SK-N-SH (cell line): ENCODE measurements at regions not wholly inside any gene's neighbourhood (a gene's known extent, or its start where the extent isn't known, plus 50 kb on each side); places are given as distances from the start of the nearest gene placed in this dataset.

ENCODE experiments used
- CTCF ChIA-PET: fragments of 300-600, 350-600 bp; formaldehyde crosslinking; extraction: SDS; loops from one replicate; lab custom pipeline; 2021; lab: Yijun Ruan, JAX
- POLR2A ChIA-PET: fragments of 350-600 bp; sonication (Branson Sonifier 250); formaldehyde crosslinking; extraction: SDS; loops from one replicate; lab custom pipeline; 2020; ENCODE audit warnings: antibody characterized with exemption, inconsistent platforms; lab: Yijun Ruan, JAX
- DNase-seq: peaks from one replicate; pipeline ENCODE4 v3.0.0; 2012
- H2AFZ ChIP-seq: fragments of 200-600 bp; sonication (generic); 2 replicates; pipeline ENCODE4 v1.8.1; 2016; ENCODE audit warnings: antibody characterized with exemption, mild to moderate bottlenecking, low read depth
- H3F3A ChIP-seq: fragments of 200-600 bp; sonication (generic); replicated peaks from 2 replicates; pipeline ENCODE3; 2016; ENCODE audit warnings: antibody characterized with exemption, mild to moderate bottlenecking; ENCODE audit not compliant: insufficient read depth
- H3K27ac ChIP-seq, 2 experiments: fragments of 200-500 bp in 1 of 2; fragments of 200-600 bp in 1 of 2; sonication (Bioruptor generic) in 1 of 2; sonication (generic), shearing (Covaris generic) in 1 of 2; 2 replicates each; pipeline versions ENCODE4 v1.5.1 to v1.6.1; 2014 to 2016; ENCODE audit warnings: low read depth in 2 of 2, inconsistent platforms in 1 of 2, low read length in 1 of 2, mild to moderate bottlenecking in 1 of 2, mixed read lengths in 1 of 2
- H3K27me3 ChIP-seq: fragments of 200-600 bp; sonication (generic), shearing (Covaris generic); 2 replicates; pipeline ENCODE4 v1.6.1; 2016; ENCODE audit warnings: mixed run types; ENCODE audit not compliant: insufficient read depth
- H3K36me3 ChIP-seq, 2 experiments: fragments of 200-500 bp in 1 of 2; fragments of 200-600 bp in 1 of 2; sonication (Bioruptor generic) in 1 of 2; sonication (generic) in 1 of 2; replicated peaks in 1 of 2; 2 replicates each; pipeline versions ENCODE3 to v1.5.1; 2014 to 2016; ENCODE audit warnings: low read length in 1 of 2, mild to moderate bottlenecking in 1 of 2; ENCODE audit not compliant: insufficient read depth in 2 of 2, control insufficient read depth in 1 of 2
- H3K4me1 ChIP-seq, 2 experiments: fragments of 200-500 bp in 1 of 2; fragments of 200-600 bp in 1 of 2; sonication (Bioruptor generic) in 1 of 2; sonication (generic), shearing (Covaris generic) in 1 of 2; 2 replicates each; pipeline versions ENCODE4 v1.5.1 to v1.6.1; 2014 to 2016; ENCODE audit warnings: low read depth in 1 of 2, low read length in 1 of 2, mixed run types in 1 of 2; ENCODE audit not compliant: insufficient read depth in 2 of 2, control insufficient read depth in 1 of 2
- H3K4me2 ChIP-seq: fragments of 200-600 bp; sonication (generic), shearing (Covaris generic); 2 replicates; pipeline ENCODE4 v1.6.1; 2017; ENCODE audit warnings: mixed run types
- H3K4me3 ChIP-seq, 2 experiments: fragments of 200-500 bp in 1 of 2; fragments of 200-600 bp in 1 of 2; sonication (Bioruptor generic) in 1 of 2; sonication (generic), shearing (Covaris generic) in 1 of 2; 2 replicates each; pipeline versions ENCODE4 v1.5.1 to v1.8.1; 2014 to 2016; ENCODE audit warnings: low read depth in 2 of 2, inconsistent platforms in 1 of 2, low read length in 1 of 2, mild to moderate bottlenecking in 1 of 2, mixed read lengths in 1 of 2, moderate library complexity in 1 of 2
- H3K79me2 ChIP-seq: fragments of 200-600 bp; sonication (generic); 2 replicates; pipeline ENCODE4 v1.8.1; 2017; ENCODE audit warnings: mild to moderate bottlenecking; ENCODE audit not compliant: insufficient read depth
- H3K9ac ChIP-seq: fragments of 200-600 bp; sonication (generic); 2 replicates; pipeline ENCODE4 v1.6.1; 2017; ENCODE audit warnings: mixed run types
- H3K9me2 ChIP-seq: fragments of 200-600 bp; sonication (generic); 2 replicates; pipeline ENCODE4 v1.6.1; 2017; ENCODE audit warnings: mixed run types
- H3K9me3 ChIP-seq: fragments of 200-600 bp; sonication (generic); 2 replicates; pipeline ENCODE4 v1.6.1; 2017; ENCODE audit warnings: mixed run types, mild to moderate bottlenecking, moderate library complexity
- H4K20me1 ChIP-seq: fragments of 200-600 bp; sonication (generic); 2 replicates; pipeline ENCODE4 v1.6.1; 2017; ENCODE audit warnings: mild to moderate bottlenecking, mixed run types; ENCODE audit not compliant: insufficient read depth
- CHD2 ChIP-seq: fragments of 150-350 bp; IDR thresholded peaks from 2 replicates; pipeline ENCODE4 v1.6.1; 2018; ENCODE audit warnings: low read length; ENCODE audit not compliant: partially characterized antibody
- EP300 ChIP-seq, 2 experiments: IDR thresholded peaks; 2 replicates each; pipeline versions ENCODE4 v1.4.0 to v1.6.1; 2012; ENCODE audit warnings: borderline replicate concordance in 1 of 2, low read depth in 1 of 2, low read length in 1 of 2
- EZH2phosphoT487 ChIP-seq: fragments of 200-600 bp; sonication (generic); IDR thresholded peaks from 2 replicates; pipeline ENCODE4 v1.6.1; 2017; ENCODE audit warnings: low read depth, mixed run types, mild to moderate bottlenecking, antibody characterized with exemption, moderate library complexity, borderline replicate concordance
- FOSL2 ChIP-seq: IDR thresholded peaks from 2 replicates; pipeline ENCODE4 v1.4.0; 2012; ENCODE audit warnings: low read depth, mild to moderate bottlenecking, moderate library complexity, borderline replicate concordance
- FOXJ3 ChIP-seq: sonication (generic); formaldehyde crosslinking; IDR thresholded peaks from 2 replicates; pipeline ENCODE4 v1.5.1; 2020; ENCODE audit warnings: mild to moderate bottlenecking, missing genetic modification reagents
- MXI1 ChIP-seq: IDR thresholded peaks from 2 replicates; pipeline ENCODE4 v1.6.1; 2012; ENCODE audit warnings: mild to moderate bottlenecking, low read depth, low read length, improper control_type of control experiment
- NFIC ChIP-seq: IDR thresholded peaks from 2 replicates; pipeline ENCODE4 v1.4.0; 2012; ENCODE audit warnings: borderline replicate concordance
- NRF1 ChIP-seq: IDR thresholded peaks from 2 replicates; pipeline ENCODE4 v1.6.1; 2012; ENCODE audit warnings: low read depth, mild to moderate bottlenecking, low read length
- RCOR1 ChIP-seq: fragments of 150-350 bp; IDR thresholded peaks from 2 replicates; pipeline ENCODE4 v1.6.1; 2017; ENCODE audit warnings: antibody characterized with exemption, low read length
- SMC3 ChIP-seq: IDR thresholded peaks from 2 replicates; pipeline ENCODE4 v1.6.1; 2012; ENCODE audit warnings: low read depth, low read length, improper control_type of control experiment
- TAF1 ChIP-seq: IDR thresholded peaks from 2 replicates; pipeline ENCODE4 v1.6.1; 2012; ENCODE audit warnings: low read depth, mild to moderate bottlenecking, low read length, moderate library complexity, borderline replicate concordance
- YY1 ChIP-seq: IDR thresholded peaks from 2 replicates; pipeline ENCODE4 v1.4.0; 2012; ENCODE audit warnings: low read depth, mild to moderate bottlenecking
- WGBS: methylation state at CpG from one replicate; pipeline ENCODE4 v1.1.6; 2017; ENCODE audit warnings: low lambda C conversion rate; 5-methylcytosine and 5-hydroxymethylcytosine counted together
- TF ChIP-seq, protein P1 (sequence below): fragments of 200-600 bp; sonication (generic); IDR thresholded peaks from 2 replicates; pipeline ENCODE4 v1.6.1; 2017; ENCODE audit warnings: antibody characterized with exemption, mild to moderate bottlenecking, moderate library complexity
- TF ChIP-seq, protein P2 (sequence below): IDR thresholded peaks from 2 replicates; pipeline ENCODE4; 2012
- TF ChIP-seq, protein P3 (sequence below): IDR thresholded peaks from 2 replicates; pipeline ENCODE4 v1.6.1; 2012; ENCODE audit warnings: mild to moderate bottlenecking, low read depth, low read length, moderate library complexity
- TF ChIP-seq, protein P4 (sequence below): fragments of 150-350 bp; IDR thresholded peaks from 2 replicates; pipeline ENCODE4 v1.6.1; 2016; ENCODE audit warnings: mild to moderate bottlenecking, low read depth, low read length

DNA sequence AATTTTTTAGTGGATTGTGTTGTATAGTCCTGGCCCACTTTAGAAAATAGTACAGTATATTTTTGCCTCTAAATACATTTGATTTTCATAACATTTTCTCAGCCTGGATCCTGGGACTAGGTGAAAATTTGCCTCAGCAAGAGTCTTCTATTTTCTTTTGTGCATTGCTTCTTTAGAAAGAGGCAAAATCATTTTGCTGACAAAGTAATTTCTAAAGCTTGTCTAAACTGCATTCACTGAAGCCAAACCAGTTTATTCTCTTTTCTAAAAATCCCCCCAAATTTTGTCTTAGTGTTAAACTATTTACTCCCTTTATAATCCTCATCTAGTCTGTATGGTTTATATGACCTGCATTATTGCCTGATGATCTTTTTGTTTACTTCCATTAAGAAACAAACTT lies 326.3 kb downstream of the C4orf33 start:
- Histone ChIP-seq H3K9ac (no peak overlapping the region), H3K27me3 (no peaks in the 10 kb centered on the region), H3K9me2 (no peaks in the 10 kb centered on the region), H3K4me2 (no peak overlapping the region), H3K4me1 (no peaks in the 10 kb centered on the region), H3K4me3 (no peak overlapping the region), H3K27ac (no peak overlapping the region), H3K79me2 (no peaks in the 10 kb centered on the region), H3K36me3 (no peaks in the 10 kb centered on the region), H4K20me1 (no peaks in the 10 kb centered on the region), H3K9me3 (no peaks in the 10 kb centered on the region), H2AFZ (no peak overlapping the region), H3F3A (no peaks in the 10 kb centered on the region)
- POLR2A ChIA-PET, result no interaction called here
- CTCF ChIA-PET, result no interaction called here
- no peak for DNase-seq
- TF ChIP-seq EP300 (IDR thresholded peaks at IDR 0.05; ENCODE audit: borderline replicate concordance in 1 of 2, low read depth in 1 of 2, low read length in 1 of 2), result no peak
- no peak for TF ChIP-seq TAF1
- no peak for TF ChIP-seq SMC3
- TF ChIP-seq NRF1, result no peak
- no peak for TF ChIP-seq EZH2phosphoT487
- no peak for TF ChIP-seq FOSL2
- TF ChIP-seq, protein P1, sequence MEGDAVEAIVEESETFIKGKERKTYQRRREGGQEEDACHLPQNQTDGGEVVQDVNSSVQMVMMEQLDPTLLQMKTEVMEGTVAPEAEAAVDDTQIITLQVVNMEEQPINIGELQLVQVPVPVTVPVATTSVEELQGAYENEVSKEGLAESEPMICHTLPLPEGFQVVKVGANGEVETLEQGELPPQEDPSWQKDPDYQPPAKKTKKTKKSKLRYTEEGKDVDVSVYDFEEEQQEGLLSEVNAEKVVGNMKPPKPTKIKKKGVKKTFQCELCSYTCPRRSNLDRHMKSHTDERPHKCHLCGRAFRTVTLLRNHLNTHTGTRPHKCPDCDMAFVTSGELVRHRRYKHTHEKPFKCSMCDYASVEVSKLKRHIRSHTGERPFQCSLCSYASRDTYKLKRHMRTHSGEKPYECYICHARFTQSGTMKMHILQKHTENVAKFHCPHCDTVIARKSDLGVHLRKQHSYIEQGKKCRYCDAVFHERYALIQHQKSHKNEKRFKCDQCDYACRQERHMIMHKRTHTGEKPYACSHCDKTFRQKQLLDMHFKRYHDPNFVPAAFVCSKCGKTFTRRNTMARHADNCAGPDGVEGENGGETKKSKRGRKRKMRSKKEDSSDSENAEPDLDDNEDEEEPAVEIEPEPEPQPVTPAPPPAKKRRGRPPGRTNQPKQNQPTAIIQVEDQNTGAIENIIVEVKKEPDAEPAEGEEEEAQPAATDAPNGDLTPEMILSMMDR, result no peak
- TF ChIP-seq NFIC, result no peak

DNA sequence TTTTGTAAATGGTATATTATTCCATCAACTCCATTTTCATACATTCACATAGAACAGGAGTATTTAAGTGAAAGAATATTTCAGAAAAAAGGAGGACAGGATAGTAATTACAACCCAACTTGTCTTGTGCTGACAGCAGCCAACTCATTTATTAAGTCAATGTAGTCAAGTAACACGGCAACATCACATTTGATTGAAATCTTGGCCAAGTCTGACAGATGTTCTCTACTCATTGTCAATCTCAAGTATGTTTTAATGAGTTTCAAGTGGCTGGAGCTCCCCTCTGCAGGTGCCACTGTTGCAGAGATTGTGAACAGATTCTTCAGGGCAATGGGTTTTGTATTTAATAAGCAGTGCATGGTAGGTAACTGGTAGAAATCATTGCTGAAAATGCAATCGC lies 332.5 kb downstream of the C4orf33 start:
- no peaks in the 10 kb centered on the region for H3K9me3 ChIP-seq
- H3K4me3 ChIP-seq, result no peak overlapping the region
- no peak overlapping the region for H2AFZ ChIP-seq
- H3K9ac ChIP-seq, result no peak overlapping the region
- H3K4me1 ChIP-seq, result no peaks in the 10 kb centered on the region
- no peak overlapping the region for H3K4me2 ChIP-seq
- no peaks in the 10 kb centered on the region for H3K36me3 ChIP-seq
- no peaks in the 10 kb centered on the region for H3K79me2 ChIP-seq
- WGBS, result 20% methylated on average over 2 of the region's 2 CpGs
- H3K9me2 ChIP-seq, result no peaks in the 10 kb centered on the region
- TF ChIP-seq, protein P2, sequence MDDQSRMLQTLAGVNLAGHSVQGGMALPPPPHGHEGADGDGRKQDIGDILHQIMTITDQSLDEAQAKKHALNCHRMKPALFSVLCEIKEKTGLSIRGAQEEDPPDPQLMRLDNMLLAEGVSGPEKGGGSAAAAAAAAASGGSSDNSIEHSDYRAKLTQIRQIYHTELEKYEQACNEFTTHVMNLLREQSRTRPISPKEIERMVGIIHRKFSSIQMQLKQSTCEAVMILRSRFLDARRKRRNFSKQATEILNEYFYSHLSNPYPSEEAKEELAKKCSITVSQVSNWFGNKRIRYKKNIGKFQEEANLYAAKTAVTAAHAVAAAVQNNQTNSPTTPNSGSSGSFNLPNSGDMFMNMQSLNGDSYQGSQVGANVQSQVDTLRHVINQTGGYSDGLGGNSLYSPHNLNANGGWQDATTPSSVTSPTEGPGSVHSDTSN, result no peak
- TF ChIP-seq, protein P3, sequence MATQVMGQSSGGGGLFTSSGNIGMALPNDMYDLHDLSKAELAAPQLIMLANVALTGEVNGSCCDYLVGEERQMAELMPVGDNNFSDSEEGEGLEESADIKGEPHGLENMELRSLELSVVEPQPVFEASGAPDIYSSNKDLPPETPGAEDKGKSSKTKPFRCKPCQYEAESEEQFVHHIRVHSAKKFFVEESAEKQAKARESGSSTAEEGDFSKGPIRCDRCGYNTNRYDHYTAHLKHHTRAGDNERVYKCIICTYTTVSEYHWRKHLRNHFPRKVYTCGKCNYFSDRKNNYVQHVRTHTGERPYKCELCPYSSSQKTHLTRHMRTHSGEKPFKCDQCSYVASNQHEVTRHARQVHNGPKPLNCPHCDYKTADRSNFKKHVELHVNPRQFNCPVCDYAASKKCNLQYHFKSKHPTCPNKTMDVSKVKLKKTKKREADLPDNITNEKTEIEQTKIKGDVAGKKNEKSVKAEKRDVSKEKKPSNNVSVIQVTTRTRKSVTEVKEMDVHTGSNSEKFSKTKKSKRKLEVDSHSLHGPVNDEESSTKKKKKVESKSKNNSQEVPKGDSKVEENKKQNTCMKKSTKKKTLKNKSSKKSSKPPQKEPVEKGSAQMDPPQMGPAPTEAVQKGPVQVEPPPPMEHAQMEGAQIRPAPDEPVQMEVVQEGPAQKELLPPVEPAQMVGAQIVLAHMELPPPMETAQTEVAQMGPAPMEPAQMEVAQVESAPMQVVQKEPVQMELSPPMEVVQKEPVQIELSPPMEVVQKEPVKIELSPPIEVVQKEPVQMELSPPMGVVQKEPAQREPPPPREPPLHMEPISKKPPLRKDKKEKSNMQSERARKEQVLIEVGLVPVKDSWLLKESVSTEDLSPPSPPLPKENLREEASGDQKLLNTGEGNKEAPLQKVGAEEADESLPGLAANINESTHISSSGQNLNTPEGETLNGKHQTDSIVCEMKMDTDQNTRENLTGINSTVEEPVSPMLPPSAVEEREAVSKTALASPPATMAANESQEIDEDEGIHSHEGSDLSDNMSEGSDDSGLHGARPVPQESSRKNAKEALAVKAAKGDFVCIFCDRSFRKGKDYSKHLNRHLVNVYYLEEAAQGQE, result no peak
- TF ChIP-seq MXI1 (no peak), YY1 (no peak), RCOR1 (no peak), CHD2 (no peak), FOXJ3 (no peak)
- TF ChIP-seq, protein P4, sequence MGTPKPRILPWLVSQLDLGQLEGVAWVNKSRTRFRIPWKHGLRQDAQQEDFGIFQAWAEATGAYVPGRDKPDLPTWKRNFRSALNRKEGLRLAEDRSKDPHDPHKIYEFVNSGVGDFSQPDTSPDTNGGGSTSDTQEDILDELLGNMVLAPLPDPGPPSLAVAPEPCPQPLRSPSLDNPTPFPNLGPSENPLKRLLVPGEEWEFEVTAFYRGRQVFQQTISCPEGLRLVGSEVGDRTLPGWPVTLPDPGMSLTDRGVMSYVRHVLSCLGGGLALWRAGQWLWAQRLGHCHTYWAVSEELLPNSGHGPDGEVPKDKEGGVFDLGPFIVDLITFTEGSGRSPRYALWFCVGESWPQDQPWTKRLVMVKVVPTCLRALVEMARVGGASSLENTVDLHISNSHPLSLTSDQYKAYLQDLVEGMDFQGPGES, result no peak
- no peak overlapping the region for H3K27ac ChIP-seq
- no peaks in the 10 kb centered on the region for H4K20me1 ChIP-seq
- ChIA-PET POLR2A (no interaction called here), CTCF (interaction anchor here (1.0 to 1.1 kb wide), 2 partner anchors 10 to 84 kb away, joined by 4 read pairs; no protein-coding TSS in a partner anchor)
- no peaks in the 10 kb centered on the region for H3F3A ChIP-seq
- DNase-seq, result no peak
- H3K27me3 ChIP-seq, result no peaks in the 10 kb centered on the region
